Suprapubic skin (tissue), 4 donors: ENCODE measurements at regions not wholly inside any gene's neighbourhood (a gene's known extent, or its start where the extent isn't known, plus 50 kb on each side); places are given as distances from the start of the nearest gene placed in this dataset.

Source experiments
- DNase-seq, 2 donors: peaks; one replicate each; pipeline ENCODE4 v3.0.0-alpha.2; 2019; ENCODE audit warnings: low spot score in 2 of 2
- H3K27ac ChIP-seq: fragments of 200-600 bp; sonication (generic); one replicate; pipeline ENCODE4 v1.5.1; 2019
- H3K27me3 ChIP-seq: fragments of 200-600 bp; sonication (generic); one replicate; pipeline ENCODE4 v1.5.1; 2019
- H3K36me3 ChIP-seq: fragments of 200-600 bp; sonication (generic); one replicate; pipeline ENCODE4 v1.5.1; 2019
- H3K4me1 ChIP-seq: fragments of 200-600 bp; sonication (generic); one replicate; pipeline ENCODE4 v1.5.1; 2019
- H3K4me3 ChIP-seq: fragments of 200-600 bp; sonication (generic); one replicate; pipeline ENCODE4 v1.5.1; 2019; ENCODE audit warnings: mild to moderate bottlenecking
- H3K9me3 ChIP-seq: fragments of 200-600 bp; sonication (generic); one replicate; pipeline ENCODE4 v1.5.1; 2019
- EP300 ChIP-seq: sonication (generic); formaldehyde crosslinking; IDR thresholded peaks from one replicate; pipeline ENCODE4 v1.6.1; 2017; ENCODE audit warnings: antibody characterized with exemption
- POLR2A ChIP-seq, 2 donors: fragments of 450-650 bp; IDR thresholded peaks; one replicate each; pipeline ENCODE4 v1.6.1; 2017; ENCODE audit warnings: antibody characterized with exemption in 2 of 2, mild to moderate bottlenecking in 2 of 2, moderate library complexity in 2 of 2
- POLR2AphosphoS5 ChIP-seq, 3 donors: sonication (generic); formaldehyde crosslinking; IDR thresholded peaks; one replicate each; pipeline ENCODE4 v1.6.1; 2017; ENCODE audit warnings: antibody characterized with exemption in 3 of 3
- WGBS: methylation state at CpG from one replicate; pipeline ENCODE4 v1.1.5; 2018; 5-methylcytosine and 5-hydroxymethylcytosine counted together
- TF ChIP-seq, protein P1 (sequence below), 2 donors: fragments of 200-600 bp in 1 of 2; fragments of 450-650 bp in 1 of 2; sonication (generic) in 1 of 2; IDR thresholded peaks; one replicate each; pipeline ENCODE4 v1.5.1; 2016 to 2019; ENCODE audit warnings: antibody characterized with exemption in 2 of 2, mild to moderate bottlenecking in 1 of 2, moderate library complexity in 1 of 2

DNA sequence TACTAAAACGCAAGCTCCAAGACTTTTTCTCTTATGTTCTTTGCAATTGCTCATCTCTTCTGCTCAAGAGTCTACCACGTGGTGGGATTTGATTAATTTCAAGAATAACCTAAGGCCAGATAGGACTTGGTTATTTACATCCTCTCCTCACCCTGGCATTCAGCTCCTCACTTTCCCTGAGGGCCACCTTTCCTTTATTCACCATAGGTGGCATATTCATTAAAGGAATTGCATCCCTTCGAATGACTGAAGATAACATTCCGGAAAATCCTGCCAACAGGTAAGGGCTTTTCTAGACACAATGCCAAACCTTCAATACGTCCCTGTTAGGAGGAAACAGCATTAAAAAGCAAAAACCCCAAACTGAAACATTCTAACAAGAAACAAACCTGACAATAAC is 220.0 kb upstream of the KBTBD8 start:
- Histone ChIP-seq H3K27ac (no peak overlapping the region), H3K4me1 (no peaks in the 10 kb centered on the region), H3K27me3 (no peaks in the 10 kb centered on the region), H3K4me3 (no peak overlapping the region), H3K9me3 (no peaks in the 10 kb centered on the region), H3K36me3 (no peaks in the 10 kb centered on the region)
- DNase-seq, result no peak
- TF ChIP-seq POLR2AphosphoS5 (IDR thresholded peaks at IDR 0.05), result no peak
- TF ChIP-seq, protein P1, sequence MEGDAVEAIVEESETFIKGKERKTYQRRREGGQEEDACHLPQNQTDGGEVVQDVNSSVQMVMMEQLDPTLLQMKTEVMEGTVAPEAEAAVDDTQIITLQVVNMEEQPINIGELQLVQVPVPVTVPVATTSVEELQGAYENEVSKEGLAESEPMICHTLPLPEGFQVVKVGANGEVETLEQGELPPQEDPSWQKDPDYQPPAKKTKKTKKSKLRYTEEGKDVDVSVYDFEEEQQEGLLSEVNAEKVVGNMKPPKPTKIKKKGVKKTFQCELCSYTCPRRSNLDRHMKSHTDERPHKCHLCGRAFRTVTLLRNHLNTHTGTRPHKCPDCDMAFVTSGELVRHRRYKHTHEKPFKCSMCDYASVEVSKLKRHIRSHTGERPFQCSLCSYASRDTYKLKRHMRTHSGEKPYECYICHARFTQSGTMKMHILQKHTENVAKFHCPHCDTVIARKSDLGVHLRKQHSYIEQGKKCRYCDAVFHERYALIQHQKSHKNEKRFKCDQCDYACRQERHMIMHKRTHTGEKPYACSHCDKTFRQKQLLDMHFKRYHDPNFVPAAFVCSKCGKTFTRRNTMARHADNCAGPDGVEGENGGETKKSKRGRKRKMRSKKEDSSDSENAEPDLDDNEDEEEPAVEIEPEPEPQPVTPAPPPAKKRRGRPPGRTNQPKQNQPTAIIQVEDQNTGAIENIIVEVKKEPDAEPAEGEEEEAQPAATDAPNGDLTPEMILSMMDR (IDR thresholded peaks at IDR 0.05), result no peak
- no peak for TF ChIP-seq POLR2A (IDR thresholded peaks at IDR 0.05)
- TF ChIP-seq EP300, result no peak
- 65% methylated on average over 5 of the region's 5 CpGs for WGBS

DNA sequence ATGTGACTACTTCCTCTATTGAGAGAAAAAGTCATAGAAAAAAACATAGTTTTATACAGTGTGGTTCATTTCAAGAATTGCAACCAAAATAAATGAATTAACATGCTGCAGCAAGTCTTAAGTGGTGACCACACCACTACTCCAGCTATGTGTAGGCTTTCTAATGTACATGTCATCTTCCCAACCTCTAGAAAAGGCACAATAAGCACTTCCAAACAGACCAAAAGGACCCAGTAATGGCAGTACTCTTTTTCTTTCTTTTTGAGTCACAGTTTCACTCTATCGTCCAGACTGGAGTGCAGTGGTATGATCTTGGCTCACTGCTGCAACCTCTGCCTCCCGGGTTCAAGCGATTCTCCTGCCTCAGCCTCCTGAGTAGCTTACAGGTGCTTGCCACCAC is 219.3 kb upstream of the KBTBD8 start:
- TF ChIP-seq POLR2A (IDR thresholded peaks at IDR 0.05) (no peak), POLR2AphosphoS5 (IDR thresholded peaks at IDR 0.05) (no peak), EP300 (no peak)
- TF ChIP-seq, protein P1 (IDR thresholded peaks at IDR 0.05), result no peak
- H3K27me3 ChIP-seq, result no peaks in the 10 kb centered on the region
- no peaks in the 10 kb centered on the region for H3K4me1 ChIP-seq
- H3K36me3 ChIP-seq, result no peaks in the 10 kb centered on the region
- H3K27ac ChIP-seq, result no peak overlapping the region
- 100% methylated on average over 3 of the region's 3 CpGs for WGBS
- no peak for DNase-seq
- H3K9me3 ChIP-seq, result no peaks in the 10 kb centered on the region
- H3K4me3 ChIP-seq, result no peak overlapping the region

DNA sequence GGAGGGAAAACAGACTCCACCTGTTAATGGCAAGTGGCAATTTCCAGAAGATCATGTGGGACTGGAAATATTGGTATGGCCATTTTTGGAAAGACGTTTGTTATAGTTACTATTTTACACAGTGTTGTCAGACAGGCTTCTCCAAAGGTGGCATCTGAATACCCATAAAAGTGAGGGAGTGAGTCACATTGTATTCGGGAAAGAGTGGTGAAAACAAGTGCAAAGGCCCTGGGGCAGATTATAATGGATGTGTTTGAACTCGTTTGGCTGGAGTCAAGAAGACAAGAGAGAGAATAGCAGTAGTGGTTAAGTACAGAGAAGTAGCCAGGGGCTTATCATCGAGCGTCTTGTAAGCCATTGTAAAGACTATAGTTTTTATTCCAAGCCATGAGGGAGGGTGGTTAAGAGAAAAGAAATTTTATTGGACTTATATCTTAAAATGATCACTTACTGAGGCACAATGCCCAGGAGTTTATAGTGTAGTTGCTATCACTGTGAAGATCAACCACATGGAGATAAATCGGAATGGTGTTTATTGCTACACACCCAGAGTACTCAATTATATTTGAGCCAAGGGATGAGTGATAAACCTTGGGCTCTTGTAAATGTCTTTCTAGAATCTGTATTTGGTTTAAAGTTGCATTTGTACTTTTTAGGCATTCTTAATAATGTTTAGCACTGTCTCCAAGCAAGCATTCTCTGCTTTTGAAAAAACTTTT is 212.8 kb upstream of the KBTBD8 start:
- H3K4me1 ChIP-seq, result peaks cover 5% of the 10 kb centered on the region
- no peaks in the 10 kb centered on the region for H3K9me3 ChIP-seq
- H3K4me3 ChIP-seq, result no peak overlapping the region
- H3K27me3 ChIP-seq, result no peaks in the 10 kb centered on the region
- no peaks in the 10 kb centered on the region for H3K36me3 ChIP-seq
- WGBS, result 36% methylated on average over 6 of the region's 6 CpGs
- no peak overlapping the region for H3K27ac ChIP-seq
- no peak for TF ChIP-seq POLR2A (IDR thresholded peaks at IDR 0.05)
- TF ChIP-seq EP300, result no peak
- no peak for TF ChIP-seq POLR2AphosphoS5 (IDR thresholded peaks at IDR 0.05)
- TF ChIP-seq, protein P1 (IDR thresholded peaks at IDR 0.05), result no peak
- DNase-seq, result no peak

DNA sequence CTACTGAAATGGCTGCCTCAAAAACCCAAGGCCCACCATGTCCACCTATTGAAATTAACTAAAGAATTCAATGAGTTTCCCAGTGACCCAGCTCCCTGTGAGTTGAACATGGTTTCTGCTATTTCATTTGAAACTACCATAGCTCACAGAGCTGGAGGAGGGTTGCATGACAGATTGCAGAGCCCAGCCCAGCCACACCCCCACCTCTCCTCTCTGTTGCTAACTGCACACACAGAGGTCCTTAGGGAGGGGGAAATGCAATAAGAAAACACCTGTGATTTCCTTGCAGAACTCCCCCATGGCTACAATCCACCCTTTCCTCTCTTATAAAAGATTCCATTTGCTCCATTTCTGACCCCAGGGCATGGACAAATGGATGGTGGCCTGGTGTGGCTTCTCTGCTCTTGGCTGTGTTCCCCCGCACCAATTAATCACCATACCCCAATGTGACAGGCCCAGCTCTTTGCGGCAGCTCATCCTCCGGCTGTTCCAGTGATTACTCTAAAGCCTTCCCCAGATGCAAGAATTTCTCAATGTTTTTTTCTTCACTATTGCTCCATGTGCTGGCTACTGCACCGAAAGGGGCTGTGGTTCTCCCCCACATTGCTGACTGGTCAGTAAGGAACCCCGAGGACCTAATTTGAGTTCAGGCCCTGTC is 208.4 kb upstream of the KBTBD8 start:
- Histone ChIP-seq H3K4me3 (no peak overlapping the region), H3K36me3 (no peaks in the 10 kb centered on the region), H3K4me1 (peaks cover 5% of the 10 kb centered on the region), H3K27ac (no peak overlapping the region), H3K27me3 (no peaks in the 10 kb centered on the region), H3K9me3 (no peaks in the 10 kb centered on the region)
- TF ChIP-seq EP300 (no peak), POLR2AphosphoS5 (IDR thresholded peaks at IDR 0.05) (no peak), POLR2A (IDR thresholded peaks at IDR 0.05) (no peak)
- TF ChIP-seq, protein P1 (IDR thresholded peaks at IDR 0.05), result no peak
- no peak for DNase-seq
- 82% methylated on average over 5 of the region's 5 CpGs for WGBS

DNA sequence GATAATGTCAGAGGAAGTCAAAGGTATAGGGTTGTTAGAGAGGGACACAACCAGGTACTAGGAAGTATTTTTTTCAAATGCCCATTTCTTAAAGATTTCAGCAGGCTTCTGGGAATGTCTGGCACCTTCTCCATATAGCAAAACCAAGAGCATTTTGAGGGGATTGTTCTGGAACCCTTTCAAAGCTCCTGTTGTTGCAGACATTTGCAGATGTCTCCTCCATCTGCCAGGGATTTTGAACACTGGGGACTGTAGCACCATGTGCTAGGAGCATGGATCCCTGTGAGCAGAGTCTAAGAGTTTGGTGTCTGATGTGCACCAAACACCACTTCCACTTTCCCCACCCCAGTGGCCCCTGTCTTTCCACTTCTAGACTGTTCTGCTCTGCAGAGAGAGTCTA is 206.0 kb upstream of the KBTBD8 start:
- Histone ChIP-seq H3K9me3 (no peaks in the 10 kb centered on the region), H3K36me3 (no peaks in the 10 kb centered on the region), H3K4me3 (no peak overlapping the region), H3K27ac (no peak overlapping the region), H3K27me3 (no peaks in the 10 kb centered on the region), H3K4me1 (no peaks in the 10 kb centered on the region)
- TF ChIP-seq, protein P1 (IDR thresholded peaks at IDR 0.05), result no peak
- TF ChIP-seq POLR2AphosphoS5 (IDR thresholded peaks at IDR 0.05), result no peak
- no peak for TF ChIP-seq EP300
- TF ChIP-seq POLR2A (IDR thresholded peaks at IDR 0.05), result no peak
- no peak for DNase-seq
